ENCODE measurements at regions not wholly inside any gene's neighbourhood (a gene's known extent, or its start where the extent isn't known, plus 50 kb on each side); places are given as distances from the start of the nearest gene placed in this dataset.

DNA sequence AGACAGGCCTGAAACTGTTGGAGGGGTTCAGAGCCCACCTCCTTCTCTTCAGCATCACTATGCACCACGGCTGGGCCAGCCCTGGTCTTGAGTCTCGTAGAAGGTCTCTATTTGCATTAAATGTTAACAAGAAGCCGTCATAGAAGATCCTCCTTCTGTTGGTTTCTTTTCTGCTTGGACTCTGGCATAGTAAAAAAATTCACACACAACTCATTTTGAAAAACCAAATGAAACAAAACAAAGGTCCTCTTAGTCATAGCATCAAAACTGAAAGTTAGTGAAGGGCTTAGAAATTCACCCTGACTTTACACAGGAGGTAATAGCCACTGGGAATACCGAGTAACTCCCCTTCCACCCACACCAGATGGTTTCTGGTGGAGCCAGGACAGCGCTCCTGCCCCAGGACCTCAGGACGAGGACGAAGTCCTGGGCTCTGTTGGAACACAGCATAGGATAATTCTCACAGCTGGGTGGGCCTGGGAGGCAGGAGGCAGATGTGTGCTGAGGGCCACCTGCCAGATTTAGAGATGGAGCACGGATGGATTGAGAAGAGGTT, 248.4 kb upstream of the KLF6 start:
- Histone ChIP-seq H3K4me3 (ENCODE audit: low read length) (no peak overlapping the region), H3K36me3 (ENCODE audit: control insufficient read depth in 2 of 3, insufficient read depth in 3 of 3, low read length in 3 of 3) (no peaks in the 10 kb centered on the region), H3K27ac (ENCODE audit: low read depth, low read length) (no peak overlapping the region), H3K27me3 (ENCODE audit: control insufficient read depth in 2 of 2, insufficient read depth in 2 of 2, low read length in 2 of 2) (no peaks in the 10 kb centered on the region), H3K9me3 (ENCODE audit: control insufficient read depth in 2 of 3, low read length in 3 of 3) (no peaks in the 10 kb centered on the region), H3K4me1 (ENCODE audit: control insufficient read depth in 2 of 2, insufficient read depth in 2 of 2, low read length in 2 of 2) (peaks cover 4 to 11% of the 10 kb centered on the region in 2 donors)
- intact Hi-C loops (cut with micrococcal nuclease), result loop anchor here in 1 of 2 donors (2.0 to 10.0 kb wide), 3 partner anchors 61 to 621 kb away; no protein-coding TSS in a partner anchor
- no peaks in the 10 kb centered on the region for H3K27me3 Mint-ChIP-seq
- peaks cover 8 to 39% (median 17%) of the 10 kb centered on the region in 7 donors for H3K4me1 Mint-ChIP-seq
- peak in 1 of 9 donors; percentile 48 for DNase-seq
- H3K27ac Mint-ChIP-seq, result peak overlapping the region in 6 of 9 donors; percentile 15 to 88 (median 78)
- peaks cover 0 to 3% (median 0%) of the 10 kb centered on the region in 5 donors for H3K36me3 Mint-ChIP-seq
- no peak for ATAC-seq
- peak overlapping the region in 3 of 10 donors; percentile 56 to 77 (median 75) for H3K4me3 Mint-ChIP-seq
- ChIA-PET POLR2A (no interaction called here), CTCF (no interaction called here)
- peaks cover 0 to 3% (median 0%) of the 10 kb centered on the region in 11 donors for H3K9me3 Mint-ChIP-seq

GRCh38 chr10:4029866-4030265, 244.9 kb upstream of the KLF6 start:
- no peaks in the 10 kb centered on the region for H3K27me3 ChIP-seq (ENCODE audit: control insufficient read depth in 2 of 2, insufficient read depth in 2 of 2, low read length in 2 of 2)
- no peak overlapping the region for H3K27ac ChIP-seq (ENCODE audit: low read depth, low read length)
- Mint-ChIP-seq H3K36me3 (peaks cover 0 to 3% (median 0%) of the 10 kb centered on the region in 5 donors), H3K9me3 (peaks cover 0 to 3% (median 0%) of the 10 kb centered on the region in 11 donors), H3K27ac (no peak overlapping the region), H3K27me3 (no peaks in the 10 kb centered on the region), H3K4me3 (no peak overlapping the region), H3K4me1 (peaks cover 0 to 47% (median 9%) of the 10 kb centered on the region in 7 donors)
- DNase-seq, result no peak
- no peaks in the 10 kb centered on the region for H3K36me3 ChIP-seq (ENCODE audit: control insufficient read depth in 2 of 3, insufficient read depth in 3 of 3, low read length in 3 of 3)
- intact Hi-C loops (cut with micrococcal nuclease), result loop anchor here in 1 of 2 donors (5.0 to 10.0 kb wide), 2 partner anchors 163 to 625 kb away; no protein-coding TSS in a partner anchor
- peaks cover 0 to 11% of the 10 kb centered on the region in 2 donors for H3K4me1 ChIP-seq (ENCODE audit: control insufficient read depth in 2 of 2, insufficient read depth in 2 of 2, low read length in 2 of 2)
- POLR2A ChIA-PET, result no interaction called here
- no peak overlapping the region for H3K4me3 ChIP-seq (ENCODE audit: low read length)
- CTCF ChIA-PET, result no interaction called here
- H3K9me3 ChIP-seq (ENCODE audit: control insufficient read depth in 2 of 3, low read length in 3 of 3), result no peaks in the 10 kb centered on the region
- no peak for ATAC-seq

GRCh38 chr10:4028854-4029583, 244.0 kb upstream of the KLF6 start:
- CTCF ChIA-PET, result no interaction called here
- Mint-ChIP-seq H3K9me3 (peaks cover 0 to 3% (median 0%) of the 10 kb centered on the region in 11 donors), H3K36me3 (peaks cover 0 to 3% (median 0%) of the 10 kb centered on the region in 5 donors), H3K27me3 (no peaks in the 10 kb centered on the region), H3K4me1 (peaks cover 0 to 40% (median 5%) of the 10 kb centered on the region in 7 donors), H3K4me3 (no peak overlapping the region), H3K27ac (no peak overlapping the region)
- Histone ChIP-seq H3K4me3 (ENCODE audit: low read length) (no peak overlapping the region), H3K27me3 (ENCODE audit: control insufficient read depth in 2 of 2, insufficient read depth in 2 of 2, low read length in 2 of 2) (no peaks in the 10 kb centered on the region), H3K36me3 (ENCODE audit: control insufficient read depth in 2 of 3, insufficient read depth in 3 of 3, low read length in 3 of 3) (no peaks in the 10 kb centered on the region), H3K27ac (ENCODE audit: low read depth, low read length) (no peak overlapping the region), H3K9me3 (ENCODE audit: control insufficient read depth in 2 of 3, low read length in 3 of 3) (no peaks in the 10 kb centered on the region), H3K4me1 (ENCODE audit: control insufficient read depth in 2 of 2, insufficient read depth in 2 of 2, low read length in 2 of 2) (peaks cover 0 to 8% of the 10 kb centered on the region in 2 donors)
- POLR2A ChIA-PET, result no interaction called here
- DNase-seq (no peak), ATAC-seq (no peak)
- intact Hi-C loops (cut with micrococcal nuclease), result no loop called here

DNA sequence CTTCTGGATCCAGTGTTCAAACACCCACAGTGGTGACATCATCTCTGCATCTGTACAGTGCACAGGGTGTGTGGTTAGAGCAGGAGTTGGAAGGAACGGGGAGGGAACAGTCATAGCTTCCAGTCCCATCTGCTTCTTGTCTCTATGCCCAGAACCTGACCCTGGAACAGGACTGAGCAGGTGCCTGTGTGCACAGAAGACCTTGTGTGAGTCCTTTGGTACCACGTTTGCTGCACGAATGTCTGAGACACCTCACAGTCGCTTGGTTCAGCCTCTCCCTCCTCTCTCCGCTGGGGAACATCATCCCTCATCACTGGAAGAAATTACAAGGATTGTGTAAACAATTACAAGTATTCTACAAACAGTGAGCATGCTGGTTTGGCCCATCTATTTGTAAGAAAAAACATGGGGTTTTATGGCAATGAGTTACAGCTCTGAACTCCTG, 243.0 kb upstream of the KLF6 start:
- no peak overlapping the region for H3K27ac Mint-ChIP-seq
- H3K9me3 ChIP-seq (ENCODE audit: control insufficient read depth in 2 of 3, low read length in 3 of 3), result no peaks in the 10 kb centered on the region
- peaks cover 0 to 3% of the 10 kb centered on the region in 2 donors for H3K4me1 ChIP-seq (ENCODE audit: control insufficient read depth in 2 of 2, insufficient read depth in 2 of 2, low read length in 2 of 2)
- ATAC-seq (no peak), DNase-seq (no peak)
- intact Hi-C loops (cut with micrococcal nuclease), result no loop called here
- ChIA-PET POLR2A (no interaction called here), CTCF (no interaction called here)
- peaks cover 0 to 3% (median 0%) of the 10 kb centered on the region in 11 donors for H3K9me3 Mint-ChIP-seq
- no peaks in the 10 kb centered on the region for H3K36me3 ChIP-seq (ENCODE audit: control insufficient read depth in 2 of 3, insufficient read depth in 3 of 3, low read length in 3 of 3)
- peaks cover 0 to 2% (median 0%) of the 10 kb centered on the region in 5 donors for H3K36me3 Mint-ChIP-seq
- H3K4me3 Mint-ChIP-seq, result no peak overlapping the region
- H3K27me3 ChIP-seq (ENCODE audit: control insufficient read depth in 2 of 2, insufficient read depth in 2 of 2, low read length in 2 of 2), result no peaks in the 10 kb centered on the region
- H3K27ac ChIP-seq (ENCODE audit: low read depth, low read length), result no peak overlapping the region
- no peaks in the 10 kb centered on the region for H3K27me3 Mint-ChIP-seq
- H3K4me1 Mint-ChIP-seq, result peaks cover 0 to 30% (median 0%) of the 10 kb centered on the region in 7 donors
- no peak overlapping the region for H3K4me3 ChIP-seq (ENCODE audit: low read length)

GRCh38 chr10:4025339-4025738, 240.3 kb upstream of the KLF6 start:
- Mint-ChIP-seq H3K9me3 (peaks cover 0 to 7% (median 0%) of the 10 kb centered on the region in 11 donors), H3K27me3 (no peaks in the 10 kb centered on the region), H3K36me3 (peaks cover 0 to 4% (median 0%) of the 10 kb centered on the region in 5 donors), H3K4me1 (peaks cover 0 to 19% (median 0%) of the 10 kb centered on the region in 7 donors), H3K27ac (no peak overlapping the region), H3K4me3 (no peak overlapping the region)
- Histone ChIP-seq H3K36me3 (ENCODE audit: control insufficient read depth in 2 of 3, insufficient read depth in 3 of 3, low read length in 3 of 3) (no peaks in the 10 kb centered on the region), H3K4me1 (ENCODE audit: control insufficient read depth in 2 of 2, insufficient read depth in 2 of 2, low read length in 2 of 2) (no peaks in the 10 kb centered on the region), H3K4me3 (ENCODE audit: low read length) (no peak overlapping the region), H3K27me3 (ENCODE audit: control insufficient read depth in 2 of 2, insufficient read depth in 2 of 2, low read length in 2 of 2) (no peaks in the 10 kb centered on the region), H3K9me3 (ENCODE audit: control insufficient read depth in 2 of 3, low read length in 3 of 3) (no peaks in the 10 kb centered on the region), H3K27ac (ENCODE audit: low read depth, low read length) (no peak overlapping the region)
- DNase-seq, result no peak
- ChIA-PET CTCF (no interaction called here), POLR2A (no interaction called here)
- intact Hi-C loops (cut with micrococcal nuclease), result no loop called here
- no peak for ATAC-seq

DNA sequence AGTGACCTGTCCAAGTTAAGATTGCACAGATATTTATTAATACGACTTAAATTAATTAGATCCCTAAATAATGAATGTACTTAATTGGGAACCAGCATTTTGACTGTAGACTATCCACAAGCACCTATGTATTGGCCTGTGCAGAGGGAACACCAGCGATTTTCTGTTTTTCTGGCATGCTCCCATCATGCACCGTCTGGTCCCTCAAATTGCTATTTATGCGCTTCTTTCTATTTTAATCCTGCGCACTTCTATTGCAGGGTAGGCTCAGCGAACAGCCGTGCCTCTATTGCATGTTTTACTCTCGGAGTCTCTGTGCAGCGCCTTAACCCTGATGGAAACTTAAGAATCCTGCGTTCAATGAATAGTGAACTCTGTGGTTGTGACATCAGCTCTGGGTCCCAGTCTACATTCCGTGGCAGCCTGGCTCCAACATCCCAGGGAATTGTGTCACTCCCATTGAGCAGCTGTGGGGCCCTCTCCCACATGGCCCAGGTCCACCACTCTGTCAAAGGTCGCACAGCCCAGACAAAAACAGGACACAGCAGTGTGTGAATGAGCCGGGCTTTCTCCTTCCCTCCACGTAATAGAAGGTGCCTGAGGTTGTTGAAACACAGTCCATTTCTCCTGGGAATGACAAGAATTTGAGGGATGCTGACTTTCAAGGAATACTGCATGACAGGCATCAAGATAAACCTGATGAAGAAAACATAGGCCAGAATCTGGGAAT, 239.7 kb upstream of the KLF6 start:
- ATAC-seq (no peak), DNase-seq (no peak)
- Histone ChIP-seq H3K27ac (ENCODE audit: low read depth, low read length) (no peak overlapping the region), H3K4me1 (ENCODE audit: control insufficient read depth in 2 of 2, insufficient read depth in 2 of 2, low read length in 2 of 2) (no peaks in the 10 kb centered on the region), H3K9me3 (ENCODE audit: control insufficient read depth in 2 of 3, low read length in 3 of 3) (no peaks in the 10 kb centered on the region), H3K4me3 (ENCODE audit: low read length) (no peak overlapping the region), H3K36me3 (ENCODE audit: control insufficient read depth in 2 of 3, insufficient read depth in 3 of 3, low read length in 3 of 3) (no peaks in the 10 kb centered on the region), H3K27me3 (ENCODE audit: control insufficient read depth in 2 of 2, insufficient read depth in 2 of 2, low read length in 2 of 2) (no peaks in the 10 kb centered on the region)
- Mint-ChIP-seq H3K27ac (no peak overlapping the region), H3K36me3 (peaks cover 0 to 4% (median 0%) of the 10 kb centered on the region in 5 donors), H3K9me3 (peaks cover 0 to 7% (median 0%) of the 10 kb centered on the region in 11 donors), H3K4me3 (no peak overlapping the region), H3K27me3 (no peaks in the 10 kb centered on the region), H3K4me1 (peaks cover 0 to 19% (median 0%) of the 10 kb centered on the region in 7 donors)
- ChIA-PET POLR2A (no interaction called here), CTCF (no interaction called here)
- intact Hi-C loops (cut with micrococcal nuclease), result no loop called here

All from naive thymus-derived CD4-positive, alpha-beta T cell (primary cell).